GM19452 (cell line): ENCODE measurements at regions not wholly inside any gene's neighbourhood (a gene's known extent, or its start where the extent isn't known, plus 50 kb on each side); places are given as distances from the start of the nearest gene placed in this dataset.

Experiments used
- ATAC-seq: cut with Tn5 transposase; IDR thresholded peaks from one replicate; pipeline ENCODE4 v1.9.1; 2021; ENCODE audit not compliant: unreplicated experiment

DNA sequence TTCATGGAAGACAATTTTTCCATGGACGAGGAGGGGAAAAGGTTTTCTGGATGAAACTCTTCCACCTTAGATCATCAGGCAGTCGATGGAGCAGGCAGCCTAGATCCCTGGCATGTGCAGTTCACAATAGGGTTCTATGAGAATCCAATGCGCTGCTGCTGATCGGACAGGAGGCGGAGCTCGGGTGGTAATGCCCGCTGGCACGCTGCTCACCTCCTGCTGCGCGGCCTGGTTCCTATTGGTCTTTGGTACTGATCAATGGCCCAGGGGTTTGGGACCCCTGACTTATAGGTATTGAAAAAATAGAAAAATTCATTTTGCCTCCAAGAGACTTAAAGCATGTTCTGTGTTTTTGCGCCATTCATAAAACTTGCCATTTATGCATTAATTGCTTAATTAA is 793.9 kb upstream of the NR2F2 start:
- no peak for ATAC-seq

DNA sequence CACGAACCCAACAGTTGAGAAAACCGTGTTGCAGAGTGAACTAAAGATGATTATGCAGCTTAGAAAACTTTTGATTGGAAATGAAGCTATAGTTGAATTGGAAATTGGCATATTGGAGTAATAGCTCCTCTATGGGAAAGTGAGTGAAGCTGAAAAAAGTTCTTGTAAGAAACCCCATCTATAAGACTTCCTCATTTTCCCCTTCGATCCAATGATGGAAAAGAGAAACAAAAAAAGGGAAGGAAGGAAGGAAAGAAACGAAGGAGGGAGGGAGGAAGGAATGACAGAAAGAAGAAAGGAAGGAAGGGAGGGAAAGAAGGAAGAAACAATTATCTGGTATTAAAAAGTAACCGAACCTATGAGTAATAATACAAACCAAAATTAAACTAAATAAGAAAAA is 791.8 kb upstream of the NR2F2 start:
- no peak for ATAC-seq

DNA sequence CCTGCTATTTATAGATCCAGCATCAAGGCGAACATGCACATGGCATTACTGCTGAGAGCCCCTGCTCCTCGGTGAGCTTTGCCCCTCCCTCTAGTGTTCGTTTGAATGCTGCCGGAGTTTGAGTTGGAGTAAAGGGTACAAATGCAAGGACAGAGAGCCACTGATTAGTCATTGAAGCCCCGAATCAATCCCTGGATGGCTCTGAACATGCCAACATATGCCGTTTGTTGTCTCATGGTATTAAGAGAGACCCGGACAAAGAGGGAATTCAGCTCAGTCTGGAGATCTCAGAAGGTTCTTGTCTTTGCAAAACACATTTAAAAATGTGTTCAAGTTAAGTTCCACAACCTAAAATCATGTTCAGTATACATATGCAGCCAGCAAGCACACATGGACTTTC is 789.2 kb upstream of the NR2F2 start:
- no peak for ATAC-seq

DNA sequence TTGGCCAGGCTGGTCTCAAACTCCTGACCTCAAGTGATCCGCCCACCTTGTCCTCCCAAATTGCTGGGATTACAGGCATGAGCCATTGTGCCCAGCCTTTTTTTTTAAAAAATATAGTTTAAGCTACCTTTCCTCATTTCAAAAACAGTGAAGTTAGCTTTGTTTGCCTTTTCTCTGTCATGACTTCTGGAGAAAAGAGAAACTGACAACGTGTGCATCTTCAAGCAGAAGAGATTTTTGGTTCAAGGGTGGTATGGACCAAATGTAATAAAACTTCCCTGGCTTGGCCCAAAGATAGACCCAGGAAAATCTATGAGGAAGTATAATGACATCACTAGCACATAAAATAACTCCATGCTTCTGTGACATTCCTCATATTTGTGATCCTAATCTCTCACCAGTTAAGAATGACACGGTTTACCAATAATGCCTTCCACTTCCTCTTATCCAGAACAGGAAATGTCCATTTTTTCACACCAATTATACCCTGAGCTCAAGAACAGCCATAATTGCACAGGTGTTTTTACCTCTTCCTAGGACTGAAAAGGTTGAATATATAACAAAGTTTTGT is 781.2 kb upstream of the NR2F2 start:
- no peak for ATAC-seq

DNA sequence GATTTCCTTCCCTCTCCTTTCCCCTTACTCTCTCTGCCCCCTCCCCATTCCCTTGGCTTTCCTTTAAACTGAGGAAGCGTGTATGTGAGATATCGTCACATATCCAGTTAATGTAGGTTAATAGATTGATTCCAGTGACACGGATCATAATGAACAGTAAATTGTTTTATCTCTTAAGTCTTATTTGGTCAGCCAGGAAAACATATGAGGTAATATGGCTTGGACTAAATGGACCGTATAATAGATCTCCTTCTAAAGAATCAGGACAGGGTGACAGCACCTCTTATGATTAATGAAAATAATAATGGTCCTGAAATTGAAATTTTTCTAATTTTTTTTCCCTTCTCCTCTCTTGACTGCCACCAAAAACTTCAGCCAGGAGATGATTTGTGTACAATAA is 779.8 kb upstream of the NR2F2 start:
- no peak for ATAC-seq

DNA sequence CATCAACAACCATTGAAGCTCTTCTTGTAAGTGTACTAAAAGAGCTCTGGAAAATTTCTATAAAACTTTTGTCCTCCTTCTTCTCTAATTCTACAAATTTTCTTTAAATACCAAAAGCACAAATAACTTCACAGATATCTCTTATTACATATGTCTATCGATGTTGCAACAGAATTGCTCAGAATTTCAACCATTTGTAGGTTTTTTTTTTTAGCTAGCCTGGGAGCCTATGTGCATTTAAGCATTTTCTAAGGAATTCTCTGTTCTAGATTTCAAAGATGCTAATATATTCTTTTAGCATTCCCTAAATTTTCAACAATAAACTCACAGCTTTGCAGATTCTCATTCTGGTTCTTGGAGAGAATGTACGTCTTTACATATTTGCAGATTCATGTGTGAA is 774.3 kb upstream of the NR2F2 start:
- ATAC-seq, result no peak

DNA sequence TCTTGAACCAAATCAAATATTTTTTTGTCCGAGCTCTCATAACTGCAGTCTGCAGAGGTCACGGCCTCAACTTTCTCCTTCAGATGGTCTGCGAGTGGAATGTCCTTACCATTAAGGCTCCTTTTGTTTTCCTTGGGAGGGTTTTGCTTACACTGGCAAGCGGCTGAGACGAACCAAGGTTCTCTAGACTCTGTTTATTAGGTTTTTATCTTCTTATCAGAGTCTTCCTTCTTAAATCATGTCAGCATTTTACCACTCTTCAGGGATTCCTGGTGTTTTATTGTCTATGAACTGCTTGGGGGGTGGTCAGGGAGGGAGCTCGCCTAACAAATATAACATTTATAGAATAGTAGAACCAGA is 773.7 kb upstream of the NR2F2 start:
- no peak for ATAC-seq

DNA sequence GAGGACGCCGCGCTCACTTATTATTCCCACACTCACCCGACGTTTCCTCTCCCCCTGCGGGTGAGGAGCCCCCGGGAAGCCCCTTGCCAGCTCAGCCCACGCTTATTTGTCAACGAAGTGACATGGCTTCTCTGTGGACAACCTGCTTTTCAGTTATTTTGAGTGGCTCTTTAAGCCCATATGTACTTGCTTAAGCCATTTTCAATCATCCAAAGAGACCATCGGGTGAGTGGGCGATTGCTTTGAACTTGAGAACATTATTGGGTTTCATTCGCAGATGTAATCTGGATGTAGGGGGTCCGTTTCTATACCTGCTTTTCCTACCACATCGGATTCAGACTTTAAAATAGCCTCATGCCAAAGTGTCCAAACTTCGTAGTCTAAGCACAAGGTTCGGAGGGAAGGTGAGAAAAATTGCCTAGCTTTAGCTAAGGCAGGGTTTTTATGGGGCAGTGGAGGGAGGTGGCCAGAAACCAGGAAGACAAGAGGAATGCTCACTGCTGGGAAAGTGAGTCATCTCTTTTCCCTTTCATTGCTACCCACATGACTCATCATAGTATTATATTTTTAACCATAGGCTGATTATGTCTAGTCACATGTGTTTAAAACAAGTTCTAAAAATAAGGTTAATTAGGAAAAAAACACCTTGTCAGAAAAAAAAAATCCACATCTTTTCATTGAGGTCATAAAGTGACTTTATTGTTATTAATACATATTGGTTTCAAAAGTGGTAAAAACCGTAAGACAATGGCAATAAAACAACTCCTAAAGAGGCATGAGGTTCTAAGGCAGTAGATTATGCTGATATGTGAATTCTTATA is 773.1 kb upstream of the NR2F2 start:
- ATAC-seq, result no peak

DNA sequence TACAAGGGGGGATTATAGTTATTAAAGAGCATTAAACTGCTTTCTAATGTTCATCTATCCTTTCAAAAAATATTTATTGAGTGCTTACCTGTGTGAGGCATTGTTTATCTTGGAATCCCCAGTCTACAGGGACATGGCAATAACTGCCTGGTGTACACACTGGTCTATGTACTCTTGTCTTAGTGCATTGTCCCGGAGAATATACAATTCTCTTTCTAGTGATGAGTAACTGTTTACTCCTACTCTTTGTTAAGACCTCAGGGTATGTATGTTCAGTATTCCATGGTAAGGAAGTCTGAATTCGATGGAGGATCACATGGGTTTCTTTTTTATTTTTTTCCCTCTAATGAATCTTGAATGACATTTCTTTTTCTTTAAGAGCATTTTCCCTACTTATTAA is 772.4 kb upstream of the NR2F2 start:
- ATAC-seq, result no peak

DNA sequence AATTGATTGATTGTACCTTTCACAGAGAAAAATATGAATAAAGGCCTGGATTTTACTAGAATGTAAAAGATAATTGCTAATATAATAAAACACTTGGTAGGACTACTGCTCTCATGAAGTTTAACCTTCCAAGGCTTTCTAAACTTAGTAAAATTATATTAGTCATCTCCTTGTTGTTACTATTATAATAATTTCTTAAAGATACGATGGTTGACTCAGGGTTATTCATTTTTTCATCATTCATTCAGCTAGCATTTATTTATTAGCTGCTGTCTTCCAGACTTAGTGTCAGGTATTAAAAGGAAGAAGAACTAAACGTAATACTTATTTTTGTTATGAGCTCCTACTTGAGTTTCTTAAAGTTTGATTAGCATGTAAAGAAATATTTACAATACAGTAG is 771.6 kb upstream of the NR2F2 start:
- ATAC-seq, result no peak

DNA sequence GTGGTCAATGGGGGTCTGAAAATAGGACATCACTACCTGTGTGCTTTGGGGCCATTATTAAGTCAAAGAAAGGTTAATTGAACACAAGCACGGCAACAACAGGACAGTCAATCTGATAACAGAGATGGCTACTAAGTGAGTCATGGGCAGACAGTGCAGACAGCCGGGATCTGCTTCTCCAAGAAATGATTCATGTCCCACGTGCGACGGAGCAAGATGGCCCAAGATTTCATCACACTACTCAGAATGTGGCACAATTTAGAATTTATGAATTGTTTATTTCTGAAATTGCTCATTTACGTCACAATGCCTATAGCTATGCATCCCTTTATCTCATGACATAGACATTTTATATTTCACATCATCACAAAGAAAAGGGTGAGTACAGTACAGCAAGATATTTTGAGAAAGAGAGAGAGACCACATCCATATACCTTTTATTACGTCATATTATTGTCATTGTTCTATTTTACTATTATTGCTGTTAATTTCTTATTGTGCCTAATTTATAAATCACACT is 770.6 kb upstream of the NR2F2 start:
- no peak for ATAC-seq

DNA sequence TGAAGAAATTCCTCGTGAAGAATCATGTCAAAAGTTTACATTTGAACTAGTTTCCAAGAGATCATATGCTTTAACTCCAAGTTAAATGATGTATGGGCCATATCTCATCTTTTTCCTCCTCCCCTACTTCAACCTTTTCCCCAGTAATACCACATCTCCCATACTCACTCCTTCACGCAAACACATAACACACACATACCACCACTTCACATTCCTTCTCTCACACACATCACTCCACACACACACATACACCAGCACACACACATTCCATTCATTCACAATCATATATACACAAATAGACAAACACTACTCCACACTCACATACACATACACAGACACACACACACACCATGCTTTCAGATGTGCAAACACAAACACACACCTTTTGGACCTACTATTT is 769.0 kb upstream of the NR2F2 start:
- ATAC-seq, result no peak

DNA sequence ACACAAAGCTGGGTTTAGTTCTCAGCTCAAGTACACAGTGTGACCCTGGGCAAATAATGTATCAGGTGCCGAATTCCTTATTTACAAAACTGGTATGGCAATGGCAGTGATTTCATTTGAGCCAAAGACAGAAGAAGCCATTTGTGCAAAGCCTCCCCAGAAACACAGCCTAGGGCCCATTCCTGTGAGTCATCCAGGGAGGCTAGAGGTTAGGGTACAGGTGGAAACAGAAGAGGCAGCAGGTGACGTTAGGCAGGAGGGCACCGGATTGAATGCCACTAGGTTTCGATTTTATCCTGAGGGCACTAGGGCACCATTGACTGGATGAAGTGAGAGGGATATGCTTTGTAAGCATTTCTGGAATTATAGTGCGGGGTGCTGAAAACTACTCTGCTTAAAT is 766.9 kb upstream of the NR2F2 start:
- no peak for ATAC-seq

DNA sequence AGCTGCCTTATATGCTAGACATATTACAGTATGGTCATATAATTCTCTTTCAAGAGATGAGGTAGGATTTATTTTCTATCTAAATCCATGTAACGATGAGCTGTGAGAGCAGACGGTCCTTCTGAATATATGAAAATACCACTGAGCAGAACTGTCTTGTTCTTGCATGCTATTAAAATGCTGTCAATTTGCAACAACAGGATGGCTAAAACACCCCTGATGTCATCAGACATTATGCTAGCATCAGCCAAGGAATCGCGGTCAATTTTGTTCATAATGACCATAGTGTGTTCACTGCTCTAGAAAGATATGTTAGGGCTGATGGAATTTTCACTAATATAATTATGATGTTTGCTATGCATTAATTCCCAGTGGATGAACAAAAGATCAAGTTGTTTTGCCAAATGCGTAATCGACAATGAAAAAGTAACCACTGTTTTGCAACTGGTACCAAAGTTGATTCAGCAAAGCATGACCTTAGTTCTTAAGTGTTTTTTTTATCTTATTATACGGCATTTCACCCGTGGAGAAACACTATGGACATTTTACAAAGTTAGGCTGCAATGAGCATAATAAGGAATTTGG is 765.4 kb upstream of the NR2F2 start:
- no peak for ATAC-seq

DNA sequence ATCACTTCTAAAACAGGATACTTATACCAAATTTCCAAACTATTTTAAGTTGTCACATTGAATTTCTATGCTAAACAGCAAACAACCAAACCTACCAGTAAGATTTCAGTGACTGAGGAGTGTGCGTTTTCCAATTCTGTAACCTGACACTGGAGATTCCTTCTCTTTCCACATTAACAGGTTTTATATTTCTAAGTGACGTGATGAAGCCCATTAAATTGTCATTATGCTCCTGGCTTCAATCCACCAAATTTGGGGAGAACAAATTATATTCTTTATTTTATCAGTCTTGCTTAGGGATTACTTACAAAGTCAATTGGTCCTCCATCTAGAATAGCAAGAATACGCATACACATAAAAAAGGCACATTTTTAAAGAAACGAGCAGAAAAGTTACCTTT is 764.8 kb upstream of the NR2F2 start:
- no peak for ATAC-seq

DNA sequence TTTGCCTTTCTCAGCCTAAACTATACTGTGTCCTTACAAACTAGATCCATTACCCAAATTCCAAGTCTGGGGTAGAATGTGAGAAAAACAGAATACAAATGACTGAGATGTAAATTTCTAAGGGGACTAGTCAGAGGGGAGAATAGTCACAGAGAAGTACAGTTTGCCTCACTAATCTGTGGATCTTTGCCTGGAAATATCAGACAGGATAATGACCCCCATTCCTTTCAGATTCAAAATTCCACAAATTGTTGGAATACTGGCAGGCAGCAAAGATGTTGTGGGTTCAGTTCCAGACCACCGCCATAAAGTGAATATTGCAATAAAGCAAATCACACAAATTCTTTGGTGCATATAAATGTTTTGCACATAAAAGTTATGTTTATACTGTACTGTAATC is 762.8 kb upstream of the NR2F2 start:
- ATAC-seq, result no peak

DNA sequence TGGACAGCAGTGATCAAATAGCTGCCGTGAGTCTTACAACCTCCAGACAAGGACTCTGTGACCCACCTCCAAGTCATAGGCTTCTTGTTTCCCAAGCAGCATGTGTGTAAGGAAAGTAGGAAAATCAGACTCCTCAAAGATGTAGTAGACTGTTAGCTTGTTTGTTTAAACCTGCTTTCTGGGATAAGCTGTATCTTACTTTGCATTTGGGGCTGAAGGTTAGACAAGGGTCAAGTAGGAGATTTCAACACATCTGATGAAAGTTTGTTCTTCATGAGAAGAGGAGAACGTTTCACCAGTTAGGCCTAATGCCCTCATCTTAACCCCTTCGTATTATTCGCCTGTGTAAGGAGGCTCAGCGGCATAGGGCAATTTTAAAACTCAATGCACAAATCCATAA is 756.4 kb upstream of the NR2F2 start:
- ATAC-seq, result no peak

DNA sequence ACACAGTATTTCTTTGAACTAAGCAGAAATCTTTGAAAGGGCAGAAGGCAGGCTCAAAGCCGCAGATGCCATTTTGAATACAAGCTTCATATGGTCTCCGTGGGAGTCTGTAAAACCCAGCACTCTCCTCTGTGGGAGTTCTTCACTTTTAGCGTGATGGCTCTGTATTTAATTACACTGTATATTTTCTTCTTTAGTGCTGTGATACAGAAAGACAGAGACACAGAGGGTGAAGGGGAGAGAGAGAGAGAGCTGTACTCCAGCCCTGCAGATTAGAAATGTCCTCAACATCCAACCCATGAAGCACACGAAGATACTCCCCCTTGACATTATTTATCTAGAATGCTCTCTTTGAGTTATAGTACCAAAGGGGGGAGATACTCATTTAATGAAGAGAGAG is 752.6 kb upstream of the NR2F2 start:
- ATAC-seq, result no peak

DNA sequence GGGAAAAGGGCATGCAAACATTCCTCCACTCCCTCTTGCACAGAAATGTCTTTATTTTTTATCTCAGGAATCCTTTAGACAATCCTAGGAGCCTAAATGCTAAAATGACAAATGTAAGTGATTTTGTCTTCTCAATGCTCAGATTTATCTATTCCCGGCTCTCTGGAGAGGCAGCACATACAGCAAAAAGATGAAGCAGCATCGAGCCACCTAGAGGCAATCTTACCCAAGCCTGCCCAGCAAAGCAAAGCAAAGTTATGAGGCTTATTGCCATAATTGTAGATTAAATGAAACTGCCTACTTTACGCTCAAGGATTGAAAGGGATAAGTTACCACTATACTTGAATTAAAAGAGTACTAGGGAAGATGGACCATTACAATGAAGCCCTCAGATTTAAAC is 750.4 kb upstream of the NR2F2 start:
- no peak for ATAC-seq

DNA sequence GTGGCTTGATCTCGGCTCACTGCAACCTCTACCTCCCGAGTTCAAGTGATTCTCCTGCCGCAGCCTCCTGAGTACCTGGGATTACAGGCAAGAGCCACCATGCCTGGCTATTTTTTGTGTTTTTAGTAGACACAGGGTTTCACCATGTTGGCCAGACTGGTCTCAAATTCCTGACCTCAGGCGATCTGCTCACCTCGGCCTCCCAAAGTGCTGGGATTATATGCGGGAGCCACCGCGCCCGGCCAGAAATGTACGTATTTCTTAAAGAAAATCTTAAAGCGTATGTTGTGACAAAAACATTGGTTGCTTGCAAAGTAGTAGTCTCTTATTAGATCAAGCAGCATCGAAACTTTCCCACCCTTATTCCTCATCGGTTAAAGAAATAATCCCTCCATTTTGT is 748.9 kb upstream of the NR2F2 start:
- no peak for ATAC-seq

DNA sequence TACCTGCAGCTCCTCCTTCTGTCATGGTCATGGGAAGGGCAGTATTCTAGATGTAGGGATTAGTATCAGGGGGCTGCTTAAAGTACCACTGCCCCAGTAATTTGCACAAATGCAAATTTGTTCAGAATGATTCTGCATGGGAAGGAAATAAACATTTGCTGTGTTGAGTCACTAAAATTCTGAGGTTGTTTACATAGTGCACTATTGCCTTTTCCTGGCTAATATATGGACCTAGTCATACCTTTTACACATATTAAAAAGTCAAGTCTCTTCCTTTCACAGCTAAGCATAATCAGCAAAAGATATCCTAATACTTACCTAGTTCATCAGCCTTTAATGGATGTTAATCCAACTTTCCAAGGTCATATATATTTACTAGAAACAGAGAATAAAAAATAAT is 746.4 kb upstream of the NR2F2 start:
- no peak for ATAC-seq

DNA sequence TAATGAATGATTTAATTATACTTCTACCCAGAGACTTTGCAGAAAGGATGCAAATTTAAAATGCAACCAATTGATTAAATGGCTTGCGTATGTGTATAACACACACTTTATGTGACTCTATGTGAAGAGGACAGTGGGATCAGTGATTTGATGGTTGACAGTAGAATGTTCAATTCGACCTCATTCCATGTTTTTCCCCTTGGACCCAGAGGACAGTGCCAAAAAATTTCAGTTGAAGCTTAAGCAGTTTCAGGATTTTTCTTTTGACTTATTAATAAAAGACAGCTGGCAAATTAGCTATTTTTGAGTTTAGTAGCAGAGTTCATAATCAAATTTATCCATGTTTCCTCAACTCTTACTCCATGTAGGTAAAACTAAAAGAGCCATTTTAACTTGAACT is 742.4 kb upstream of the NR2F2 start:
- ATAC-seq, result no peak
